GM21515 (cell line): ENCODE measurements at regions not wholly inside any gene's neighbourhood (a gene's known extent, or its start where the extent isn't known, plus 50 kb on each side); places are given as distances from the start of the nearest gene placed in this dataset.

ENCODE experiments used
- ATAC-seq: cut with Tn5 transposase; IDR thresholded peaks from one replicate; pipeline ENCODE4 v1.9.1; 2021; ENCODE audit not compliant: unreplicated experiment

DNA sequence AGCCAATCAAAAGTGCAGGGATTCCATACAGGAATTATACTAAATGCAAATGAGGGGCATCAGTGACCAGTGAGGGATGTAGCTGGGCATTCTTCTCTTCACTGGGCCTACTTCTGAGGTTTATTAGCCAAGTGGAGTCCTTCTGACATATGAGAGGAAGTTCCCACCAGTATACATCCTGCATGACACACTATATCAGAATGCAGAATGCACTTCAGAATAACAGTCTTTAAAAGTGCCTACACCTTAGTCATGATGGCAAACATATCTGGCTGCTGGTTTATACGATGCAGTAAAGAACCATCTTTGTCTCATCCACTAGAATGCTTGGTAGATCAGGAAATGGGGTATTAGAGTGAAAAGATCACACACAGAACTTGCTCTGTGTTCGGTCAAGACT lies 180.3 kb upstream of the PPARGC1A start:
- no peak for ATAC-seq

DNA sequence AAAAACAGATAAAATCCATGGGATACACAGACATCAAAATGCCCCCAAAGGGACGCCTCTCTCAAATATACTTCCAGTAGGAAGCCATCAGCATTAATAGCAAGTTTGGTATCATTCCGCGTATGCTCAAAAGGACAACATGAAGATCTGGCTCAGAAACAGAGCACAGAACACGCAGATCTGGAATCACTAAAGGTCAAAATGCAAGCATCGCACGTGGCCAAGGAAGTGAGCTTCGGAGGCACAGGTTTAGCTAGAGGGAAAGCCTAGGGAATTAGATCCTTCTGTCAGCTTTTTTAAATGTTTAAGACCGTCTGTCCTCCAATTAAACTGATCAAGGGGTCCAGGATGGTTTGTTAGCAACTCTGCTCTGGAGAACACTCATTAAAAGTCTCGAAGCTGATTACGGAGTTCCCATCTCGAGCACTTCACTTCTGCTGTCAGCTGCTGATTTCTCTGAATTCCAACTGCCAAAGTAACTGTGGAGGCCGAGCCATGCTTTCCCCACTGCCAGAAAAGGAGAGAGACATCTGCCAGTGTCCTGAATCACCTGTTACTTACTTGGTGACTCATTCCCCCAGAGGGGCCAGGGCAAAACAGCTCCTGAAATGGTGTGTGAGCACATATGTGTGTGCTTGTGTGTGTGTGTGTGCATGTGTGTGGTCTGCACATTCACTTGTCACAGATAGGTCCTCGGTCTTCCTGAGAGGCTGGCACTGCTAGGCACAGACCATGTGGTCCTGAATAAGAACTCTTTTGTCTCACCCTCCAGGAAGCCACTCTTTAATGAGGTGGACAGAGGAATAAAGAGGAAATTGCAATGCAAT lies 177.7 kb upstream of the PPARGC1A start:
- ATAC-seq, result no peak

DNA sequence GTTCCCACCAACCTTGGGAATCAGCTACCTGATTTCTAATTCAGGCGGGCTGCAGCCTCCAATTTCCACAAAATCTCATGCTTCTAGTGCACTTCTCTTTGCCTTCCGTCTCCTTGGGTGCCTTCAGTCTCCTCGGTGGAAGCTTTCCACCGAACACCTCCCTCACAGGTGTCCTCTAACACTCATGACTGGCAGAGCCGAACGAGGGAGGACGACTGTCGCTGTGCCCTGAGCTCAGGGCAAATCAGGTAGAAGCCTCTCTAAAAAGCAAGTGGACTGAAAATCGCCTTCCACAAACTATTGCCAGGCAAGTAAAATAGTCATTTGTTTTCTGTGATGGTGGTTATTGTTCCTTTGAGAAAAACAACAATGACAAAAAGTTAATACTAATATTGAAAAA lies 176.1 kb upstream of the PPARGC1A start:
- ATAC-seq, result no peak

DNA sequence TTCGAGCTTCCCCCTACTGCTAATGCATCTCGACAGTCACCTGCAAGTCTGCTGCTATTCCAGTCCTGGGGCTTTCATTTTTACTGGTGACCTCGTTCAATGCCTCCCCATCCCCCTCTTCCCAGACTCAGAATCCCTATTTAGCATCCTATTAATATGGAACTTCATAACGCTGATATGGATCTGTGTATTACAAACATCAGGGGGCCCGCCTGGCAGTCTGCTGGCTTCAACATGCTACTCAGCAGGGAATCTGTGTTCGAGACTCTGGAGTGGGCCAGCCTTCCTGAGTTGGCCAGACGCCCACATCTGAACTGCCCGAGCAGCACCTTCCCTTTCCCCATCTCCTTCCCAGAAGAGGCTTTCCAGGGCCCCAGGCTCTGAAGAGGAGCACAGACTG lies 173.9 kb upstream of the PPARGC1A start:
- ATAC-seq, result no peak

DNA sequence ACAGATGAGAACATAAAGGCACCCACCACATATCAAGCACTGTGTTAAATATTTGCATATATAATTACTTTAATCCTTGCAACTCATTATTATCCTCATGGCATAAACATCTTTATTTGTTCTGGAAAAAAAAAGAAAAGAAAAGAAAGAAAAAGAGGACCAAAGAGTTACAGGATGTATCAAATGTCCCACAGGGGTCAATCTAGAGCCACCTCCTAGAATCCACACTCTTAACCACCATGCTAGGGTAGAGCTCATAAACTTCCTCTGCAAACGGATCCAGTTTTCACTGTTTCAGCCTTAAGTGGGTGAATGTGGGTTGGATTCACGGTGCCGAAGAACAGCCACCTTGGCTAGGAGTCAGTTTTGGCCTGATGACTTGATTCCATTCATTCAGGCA lies 171.1 kb upstream of the PPARGC1A start:
- ATAC-seq, result no peak

DNA sequence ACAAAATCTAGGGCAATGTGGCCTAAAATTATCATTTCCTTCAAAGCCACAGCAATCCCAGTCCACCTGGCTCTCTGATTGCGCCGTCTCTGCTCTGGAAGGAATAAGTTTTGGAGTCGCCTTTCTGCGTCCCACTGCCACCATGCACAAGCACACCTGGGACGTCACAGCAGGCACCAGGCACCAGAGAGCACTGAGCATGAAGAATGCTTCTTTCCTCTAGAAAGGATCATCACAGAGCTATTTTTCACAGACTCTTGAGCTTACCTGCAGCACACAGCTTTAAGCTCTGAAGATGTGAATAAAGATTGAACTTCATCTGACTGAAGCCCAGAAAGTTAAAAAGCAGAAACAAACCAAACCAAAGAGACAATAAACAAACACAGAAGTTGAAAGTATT lies 170.0 kb upstream of the PPARGC1A start:
- ATAC-seq, result no peak

DNA sequence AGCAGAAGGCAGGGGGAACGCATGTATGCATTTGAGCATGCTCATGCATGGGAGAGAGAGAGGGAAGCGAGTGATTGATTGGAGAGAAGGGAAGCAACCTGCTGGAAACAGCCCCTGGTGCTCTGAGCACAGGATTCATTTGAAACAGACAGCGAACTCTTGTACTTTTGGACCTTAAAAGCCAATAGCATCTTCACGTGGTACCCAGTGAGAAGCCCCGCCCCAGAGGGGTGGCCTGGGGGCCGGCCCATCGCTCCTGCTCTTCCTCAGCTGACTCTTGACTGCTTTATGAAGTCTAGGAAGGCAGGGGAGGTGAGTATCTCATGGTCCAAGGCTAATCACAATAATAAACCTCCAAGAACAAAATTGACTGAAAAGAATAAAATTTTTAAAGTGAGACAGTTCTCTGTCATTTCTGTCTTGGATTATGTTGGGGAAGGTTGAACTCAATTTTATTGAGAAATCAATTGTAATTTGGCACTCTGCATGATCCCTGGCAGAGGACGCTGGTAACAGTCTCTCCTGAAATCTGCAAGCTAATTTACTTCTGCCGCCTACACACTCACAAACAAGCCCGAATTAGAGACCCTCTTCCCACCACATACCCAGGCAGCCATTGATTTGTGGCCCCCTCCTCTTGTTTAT lies 168.2 kb upstream of the PPARGC1A start:
- no peak for ATAC-seq

DNA sequence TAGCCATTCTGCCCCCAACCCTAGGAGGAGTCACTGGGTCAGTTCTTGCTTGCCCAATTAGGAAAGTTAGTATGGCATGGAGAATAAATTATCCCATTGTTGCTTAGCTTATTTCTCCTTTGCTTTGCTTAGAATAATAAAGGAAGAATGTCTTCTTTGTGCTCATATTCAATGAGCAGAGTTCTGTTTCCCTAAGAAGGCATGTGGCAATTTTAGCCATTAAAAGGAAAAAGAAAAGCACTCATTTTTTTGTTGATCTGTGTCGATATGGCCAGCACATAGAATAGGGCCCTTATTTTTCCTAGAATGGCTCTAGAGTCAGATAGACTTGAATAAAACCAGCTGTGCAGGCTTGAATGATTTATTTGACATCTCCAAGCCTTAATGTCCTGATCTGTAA lies 166.4 kb upstream of the PPARGC1A start:
- ATAC-seq, result no peak

DNA sequence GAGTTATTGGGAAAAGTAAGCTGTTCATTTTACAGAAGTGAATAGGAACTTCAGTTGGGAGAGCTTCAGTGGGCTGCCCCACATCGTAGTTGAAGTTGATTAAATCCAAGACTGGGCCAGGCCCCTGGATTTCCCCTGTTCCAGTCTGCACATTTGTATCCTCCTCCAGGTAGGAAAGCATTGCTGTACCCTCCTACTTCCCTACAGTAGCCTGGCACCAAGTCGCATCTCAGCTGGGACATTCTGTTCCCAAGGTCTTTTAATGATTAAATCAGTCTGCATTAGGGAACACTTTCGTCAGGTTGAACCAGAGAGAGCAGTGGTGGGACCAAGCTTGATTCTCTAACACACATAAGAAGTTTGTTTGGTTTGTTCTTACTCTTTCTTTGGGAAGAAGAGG lies 165.8 kb upstream of the PPARGC1A start:
- ATAC-seq, result no peak

DNA sequence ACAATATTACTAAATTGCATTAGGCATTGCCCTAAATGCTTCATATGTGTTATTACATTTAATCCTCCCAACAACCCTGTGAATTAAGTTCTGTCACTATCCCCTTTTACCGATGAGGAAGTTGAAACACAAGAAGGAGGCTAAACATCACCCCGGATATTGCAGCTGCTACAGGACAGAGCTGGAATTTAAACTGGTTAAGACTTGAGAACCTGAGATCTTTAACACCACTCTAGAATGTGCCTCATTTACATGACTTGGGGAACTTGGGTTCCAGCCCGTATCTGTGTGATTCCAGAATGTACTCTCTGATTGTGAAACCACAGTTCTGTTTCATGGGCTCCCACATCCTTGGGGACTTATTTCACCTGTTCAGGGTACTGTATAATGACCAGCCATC lies 165.1 kb upstream of the PPARGC1A start:
- no peak for ATAC-seq

DNA sequence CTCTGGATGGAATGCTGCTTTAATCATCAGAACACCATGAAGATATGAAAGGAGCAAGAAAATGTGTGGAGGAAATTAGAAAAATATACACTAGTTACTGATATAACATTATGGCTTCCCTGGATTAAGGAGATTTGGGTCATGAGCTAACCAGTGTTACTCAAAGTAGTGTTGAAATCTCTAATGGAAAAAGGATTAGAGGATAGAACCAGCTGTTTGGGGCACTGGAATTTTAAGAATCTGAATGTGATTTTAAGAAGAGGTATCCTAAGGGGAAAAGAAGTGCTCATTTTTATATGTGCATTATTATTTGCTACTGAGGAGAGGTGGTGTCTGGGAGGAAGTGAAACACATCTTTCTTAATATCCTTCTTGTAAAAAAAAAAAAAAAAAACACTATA lies 164.1 kb upstream of the PPARGC1A start:
- no peak for ATAC-seq

DNA sequence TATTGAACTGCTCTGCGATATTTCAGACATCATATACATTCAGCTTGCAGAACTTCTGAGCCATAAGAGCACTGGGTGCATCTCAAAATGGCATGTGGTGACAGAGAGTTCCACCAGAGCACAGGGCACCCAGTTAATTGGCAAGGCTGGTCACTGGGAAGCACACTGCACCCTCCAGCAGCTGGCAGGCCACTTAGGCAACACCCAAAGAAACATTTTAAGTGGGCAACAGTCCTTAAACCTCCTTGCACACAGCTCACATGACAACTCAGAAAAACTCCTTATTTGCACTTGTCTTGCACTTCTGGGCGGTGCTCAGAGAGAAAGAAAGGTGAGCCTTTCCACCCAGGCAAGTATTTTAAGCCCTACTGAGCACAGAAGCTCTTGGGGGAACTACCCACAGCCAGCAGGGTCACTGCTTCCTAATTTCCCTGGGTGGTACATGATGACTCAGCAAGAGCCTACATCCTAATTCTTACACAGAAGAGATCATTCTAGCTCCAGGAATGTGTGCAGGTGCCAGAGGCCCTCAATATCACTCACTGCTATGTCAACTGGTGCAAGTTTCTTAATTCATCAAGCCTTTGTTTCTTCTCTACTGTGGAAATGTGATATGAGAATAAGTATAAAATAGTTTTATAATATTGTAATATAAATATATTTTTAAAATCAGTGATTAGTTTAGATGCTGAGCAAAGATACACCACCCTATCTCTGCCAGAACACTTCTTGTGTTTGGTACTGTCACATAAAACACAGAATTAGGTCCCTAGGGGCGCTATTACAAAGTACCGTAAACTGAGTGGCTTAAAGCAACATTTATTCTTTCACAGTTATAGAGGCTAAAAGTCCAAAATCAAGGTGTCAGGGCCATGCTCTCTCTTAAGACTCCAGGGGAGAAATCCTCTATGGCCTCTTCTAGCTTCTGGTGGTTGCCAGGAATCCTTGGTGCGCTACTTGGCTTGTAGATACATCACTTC lies 155.1 kb upstream of the PPARGC1A start:
- ATAC-seq, result no peak

DNA sequence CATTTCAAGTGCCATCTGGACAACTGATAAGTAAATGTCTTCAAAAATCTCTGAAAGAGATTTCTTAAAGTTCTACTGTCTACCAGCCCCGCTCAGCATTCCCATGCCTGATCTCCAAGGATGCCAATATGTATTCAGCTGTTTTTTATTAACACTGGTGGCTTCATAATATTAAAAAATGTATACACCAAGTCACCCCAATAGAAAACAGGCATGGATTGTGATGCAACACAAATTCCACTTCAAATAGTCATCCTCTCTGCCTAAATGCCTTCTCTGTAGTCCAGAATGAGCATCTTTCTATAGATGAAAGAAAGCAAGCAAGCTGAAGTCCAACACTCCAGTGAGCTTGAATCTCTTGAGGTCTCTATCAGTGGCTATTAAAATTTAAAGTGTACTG lies 152.2 kb upstream of the PPARGC1A start:
- no peak for ATAC-seq

DNA sequence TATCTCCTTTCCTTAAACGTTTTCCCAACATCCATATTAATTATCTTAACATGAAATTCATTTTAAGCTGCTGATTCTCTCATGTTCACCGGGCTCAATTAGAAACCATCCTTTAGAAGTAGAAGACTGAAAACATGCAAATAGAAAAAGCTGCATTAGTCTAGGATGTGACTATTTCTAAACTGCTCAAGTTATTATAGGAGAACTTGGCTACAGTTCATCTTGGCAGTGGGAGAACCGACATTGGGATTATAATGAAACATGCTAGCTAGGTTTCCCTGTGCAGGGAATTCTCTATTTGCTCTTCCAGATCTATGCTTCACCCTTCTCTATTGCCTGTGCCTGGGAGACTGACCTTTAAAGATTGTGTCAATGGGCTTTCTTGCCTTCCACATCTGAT lies 151.0 kb upstream of the PPARGC1A start:
- ATAC-seq, result no peak

DNA sequence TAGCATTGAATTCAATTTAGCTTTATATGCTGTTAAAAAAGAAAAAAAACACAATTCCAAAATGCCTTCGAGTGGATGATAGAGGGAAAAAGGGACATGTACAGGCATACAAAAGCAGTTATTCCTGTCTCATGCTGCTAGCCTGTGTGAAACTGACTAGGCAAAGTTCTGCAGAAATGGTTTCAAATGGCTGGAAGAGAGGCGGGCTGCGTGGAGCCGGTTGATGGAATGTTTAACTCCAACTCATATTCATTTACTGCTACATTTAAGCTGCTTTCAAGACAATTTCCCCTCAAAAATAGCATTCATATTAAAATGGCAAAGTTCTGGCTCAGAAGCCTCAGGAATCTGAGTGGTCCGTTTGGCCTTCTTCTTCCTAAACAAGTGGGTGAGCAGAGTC lies 143.8 kb upstream of the PPARGC1A start:
- ATAC-seq, result no peak

DNA sequence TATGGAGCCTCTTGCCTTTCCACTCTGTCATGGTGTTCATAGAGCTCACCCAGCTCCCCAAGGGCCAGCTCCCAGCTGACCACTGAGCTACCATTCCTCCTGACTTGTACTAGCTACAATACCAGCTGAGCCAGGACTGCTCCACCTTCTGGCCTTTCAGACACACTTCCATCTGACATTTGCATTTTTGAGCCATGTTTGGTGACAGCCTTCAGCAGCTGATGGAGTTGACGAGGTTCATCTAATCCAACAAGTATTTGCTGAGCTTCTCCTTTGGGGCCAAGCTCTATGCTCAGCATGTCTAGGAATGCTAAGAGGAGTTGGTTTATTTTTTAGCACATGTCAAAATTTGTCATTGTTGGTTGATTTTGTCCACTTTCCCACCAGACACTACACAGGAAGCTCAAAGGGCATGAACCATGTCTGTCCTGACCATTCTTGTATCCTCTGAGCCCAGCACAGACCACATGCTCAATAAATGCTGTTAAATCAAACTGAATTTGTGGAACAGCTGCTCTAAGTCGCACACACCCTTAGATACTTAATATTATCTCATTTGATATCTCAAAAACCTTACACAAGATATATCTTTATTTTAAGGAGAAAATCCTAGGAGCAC lies 142.6 kb upstream of the PPARGC1A start:
- ATAC-seq, result no peak

DNA sequence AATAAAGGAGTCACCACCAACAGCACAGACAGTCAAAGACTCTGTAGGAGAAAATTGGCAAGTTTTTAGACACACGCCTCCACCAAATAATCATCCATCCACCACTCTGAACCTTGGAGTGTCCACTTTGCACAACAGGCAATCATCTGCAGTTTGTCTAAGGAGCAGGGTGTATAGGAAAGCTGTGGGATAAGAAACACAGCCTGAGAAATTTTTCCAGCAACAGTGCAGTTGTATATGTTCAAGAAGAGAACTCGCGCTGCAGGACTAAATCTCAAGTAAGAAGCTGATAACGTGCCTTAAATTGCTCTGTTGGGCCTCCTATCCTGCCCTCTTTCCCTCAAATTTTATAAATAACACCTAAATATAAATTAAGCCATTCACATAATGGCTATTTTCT lies 136.7 kb upstream of the PPARGC1A start:
- no peak for ATAC-seq

DNA sequence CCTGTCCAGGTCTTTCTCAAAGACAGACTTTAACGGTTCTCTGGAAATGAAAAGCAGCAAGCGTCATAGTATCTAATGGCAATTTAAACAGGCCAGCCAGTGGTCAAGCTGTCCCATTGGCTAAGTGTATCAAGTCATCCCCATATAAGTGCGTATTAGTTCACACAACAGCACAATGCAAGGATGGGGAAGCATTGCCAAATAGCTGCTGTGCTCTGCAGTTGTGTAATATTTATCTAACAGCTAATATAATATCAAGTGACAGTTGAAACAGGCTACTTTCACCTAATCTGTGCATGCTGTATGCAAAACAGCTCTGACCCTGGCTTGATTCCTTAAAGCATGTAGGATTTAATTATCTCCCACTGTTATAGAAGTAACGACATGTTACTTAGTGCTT lies 134.8 kb upstream of the PPARGC1A start:
- no peak for ATAC-seq

DNA sequence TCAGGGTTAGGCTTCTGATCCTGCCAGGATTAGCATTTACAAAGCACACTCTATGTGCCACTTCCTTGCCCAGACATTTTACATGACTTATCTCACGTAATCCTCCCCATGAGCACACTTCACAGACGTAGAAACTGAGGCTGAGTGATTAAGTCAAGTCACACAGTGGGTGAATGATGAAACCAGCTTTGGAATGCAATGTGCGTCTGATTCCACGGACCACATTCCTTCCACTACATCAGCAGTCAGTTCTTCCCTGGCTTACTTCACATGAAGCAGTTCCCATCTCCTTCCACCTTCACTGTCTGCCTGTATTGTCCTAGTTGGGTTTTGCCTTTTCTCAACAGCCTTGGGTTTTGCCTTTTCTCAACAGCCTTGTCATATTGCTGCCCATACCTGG lies 134.3 kb upstream of the PPARGC1A start:
- ATAC-seq, result no peak

DNA sequence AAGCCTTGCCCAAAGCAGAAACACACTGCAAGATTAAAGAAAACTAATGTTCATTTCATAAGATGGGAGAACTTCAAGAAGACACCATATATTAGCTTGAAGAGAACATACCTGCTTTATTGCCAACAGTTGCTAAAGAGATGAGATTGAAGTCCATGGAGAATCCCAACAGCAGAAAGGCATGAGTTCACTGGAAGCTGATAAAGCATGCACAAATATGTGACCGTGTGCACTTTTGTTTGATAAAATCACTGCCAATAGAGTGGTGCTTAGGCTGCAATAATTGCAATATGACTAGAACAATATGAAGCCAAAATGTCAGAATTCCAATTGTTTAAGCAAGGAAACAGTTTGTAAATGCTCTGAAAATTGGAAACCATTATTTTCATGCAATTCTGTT lies 125.9 kb upstream of the PPARGC1A start:
- no peak for ATAC-seq
